HG03060 (cell line): ENCODE measurements at regions not wholly inside any gene's neighbourhood (a gene's known extent, or its start where the extent isn't known, plus 50 kb on each side); places are given as distances from the start of the nearest gene placed in this dataset.
"Not testable (repeated sequence)": the region's sequence is repeated elsewhere in the genome, so short reads cannot be mapped to it uniquely, and the experiment has no call there.

Experiments used
- ATAC-seq: cut with Tn5 transposase; IDR thresholded peaks from one replicate; pipeline ENCODE4 v1.9.1; 2021; ENCODE audit warnings: low read depth, moderate number of reproducible peaks; ENCODE audit not compliant: unreplicated experiment

GRCh38 chr5:91757383-91757782 lies 374.3 kb upstream of the ARRDC3 start:
- ATAC-seq: not testable (repeated sequence)

- ATAC-seq: no peak
Measured at GRCh38 chr5:91754990-91755389, 371.9 kb upstream of the ARRDC3 start.

GRCh38 chr5:91744470-91744869 lies 361.4 kb upstream of the ARRDC3 start:
- ATAC-seq: not testable (repeated sequence)

GRCh38 chr5:91742550-91742949 lies 359.4 kb upstream of the ARRDC3 start:
- no peak for ATAC-seq

GRCh38 chr5:91741764-91742505 lies 358.8 kb upstream of the ARRDC3 start:
- ATAC-seq: no peak

GRCh38 chr5:91730026-91730425 lies 346.9 kb upstream of the ARRDC3 start:
- ATAC-seq: no peak

GRCh38 chr5:91727463-91727862 lies 344.3 kb upstream of the ARRDC3 start:
- no peak for ATAC-seq

- ATAC-seq: no peak
Measured at GRCh38 chr5:91722736-91723467, 339.8 kb upstream of the ARRDC3 start.

- ATAC-seq: no peak
Measured at GRCh38 chr5:91712718-91713117, 329.6 kb upstream of the ARRDC3 start.

- no peak for ATAC-seq
Measured at GRCh38 chr5:91707521-91707841, 324.4 kb upstream of the ARRDC3 start.

GRCh38 chr5:91706785-91707520 lies 323.8 kb upstream of the ARRDC3 start:
- no peak for ATAC-seq

- ATAC-seq: no peak
Measured at GRCh38 chr5:91703128-91703527, 320.0 kb upstream of the ARRDC3 start.

- no peak for ATAC-seq
Measured at GRCh38 chr5:91699429-91699828, 316.3 kb upstream of the ARRDC3 start.

GRCh38 chr5:91691592-91691991 lies 308.5 kb upstream of the ARRDC3 start:
- no peak for ATAC-seq

GRCh38 chr5:91690921-91691320 lies 307.8 kb upstream of the ARRDC3 start:
- ATAC-seq: no peak

- ATAC-seq: no peak
Measured at GRCh38 chr5:91687430-91687829, 304.3 kb upstream of the ARRDC3 start.

- no peak for ATAC-seq
Measured at GRCh38 chr5:91684625-91685024, 301.5 kb upstream of the ARRDC3 start.

GRCh38 chr5:91670563-91670962 lies 287.4 kb upstream of the ARRDC3 start:
- no peak for ATAC-seq

GRCh38 chr5:91670122-91670521 lies 287.0 kb upstream of the ARRDC3 start:
- no peak for ATAC-seq

GRCh38 chr5:91668261-91668660 lies 285.1 kb upstream of the ARRDC3 start:
- no peak for ATAC-seq

- no peak for ATAC-seq
Measured at GRCh38 chr5:91652678-91653077, 269.6 kb upstream of the ARRDC3 start.

- ATAC-seq: no peak
Measured at GRCh38 chr5:91651704-91652103, 268.6 kb upstream of the ARRDC3 start.
